ENCODE measurements at regions not wholly inside any gene's neighbourhood (a gene's known extent, or its start where the extent isn't known, plus 50 kb on each side); places are given as distances from the start of the nearest gene placed in this dataset.
"Not testable (repeated sequence)": the region's sequence is repeated elsewhere in the genome, so short reads cannot be mapped to it uniquely, and the experiment has no call there.

- Mint-ChIP-seq H3K27me3 (ENCODE audit: low read depth) (no peaks in the 10 kb centered on the region), H3K36me3 (ENCODE audit: low read depth) (no peaks in the 10 kb centered on the region)
Observed at GRCh38 chr5:90338712-90339372, 70.7 kb downstream of the CETN3 start.

GRCh38 chr5:90337449-90338052, 72.0 kb downstream of the CETN3 start:
- DNase-seq (ENCODE audit: low spot score) = no peak
- H3K36me3 Mint-ChIP-seq (ENCODE audit: low read depth) = no peaks in the 10 kb centered on the region
- H3K27me3 Mint-ChIP-seq (ENCODE audit: low read depth) = no peaks in the 10 kb centered on the region
- H3K9me3 Mint-ChIP-seq = no peaks in the 10 kb centered on the region
- H3K4me3 Mint-ChIP-seq (ENCODE audit: low read depth) = no peak overlapping the region
- H3K27ac Mint-ChIP-seq = no peak overlapping the region
- peaks cover 3% of the 10 kb centered on the region for H3K4me1 Mint-ChIP-seq (ENCODE audit: low read depth)
- intact Hi-C loops (cut with micrococcal nuclease) = no loop called here

More at GRCh38 chr5:90338712-90339372, 70.7 kb downstream of the CETN3 start:
- peaks cover 3% of the 10 kb centered on the region for H3K4me1 Mint-ChIP-seq (ENCODE audit: low read depth)
- no peaks in the 10 kb centered on the region for H3K9me3 Mint-ChIP-seq
- no peak for DNase-seq (ENCODE audit: low spot score)
- intact Hi-C loops (cut with micrococcal nuclease) = no loop called here
- H3K27ac Mint-ChIP-seq = no peak overlapping the region
- H3K4me3 Mint-ChIP-seq (ENCODE audit: low read depth) = no peak overlapping the region

GRCh38 chr5:90336752-90337151, 72.8 kb downstream of the CETN3 start:
- intact Hi-C loops (cut with micrococcal nuclease) = no loop called here
- Mint-ChIP-seq H3K27me3 (ENCODE audit: low read depth) (no peaks in the 10 kb centered on the region), H3K4me1 (ENCODE audit: low read depth) (peaks cover 3% of the 10 kb centered on the region), H3K27ac (no peak overlapping the region), H3K4me3 (ENCODE audit: low read depth) (no peak overlapping the region), H3K9me3 (no peaks in the 10 kb centered on the region), H3K36me3 (ENCODE audit: low read depth) (no peaks in the 10 kb centered on the region)
- DNase-seq (ENCODE audit: low spot score) = no peak

- no peaks in the 10 kb centered on the region for H3K36me3 Mint-ChIP-seq (ENCODE audit: low read depth)
- no peak overlapping the region for H3K4me3 Mint-ChIP-seq (ENCODE audit: low read depth)
- intact Hi-C loops (cut with micrococcal nuclease) = no loop called here
- H3K9me3 Mint-ChIP-seq = no peaks in the 10 kb centered on the region
- H3K27me3 Mint-ChIP-seq (ENCODE audit: low read depth) = no peaks in the 10 kb centered on the region
- no peak overlapping the region for H3K27ac Mint-ChIP-seq
- H3K4me1 Mint-ChIP-seq (ENCODE audit: low read depth) = peaks cover 3% of the 10 kb centered on the region
- DNase-seq (ENCODE audit: low spot score) = no peak
Observed at GRCh38 chr5:90334741-90335140, 74.8 kb downstream of the CETN3 start.

- H3K9me3 Mint-ChIP-seq = no peaks in the 10 kb centered on the region
- H3K27me3 Mint-ChIP-seq (ENCODE audit: low read depth) = no peaks in the 10 kb centered on the region
- no peak overlapping the region for H3K4me3 Mint-ChIP-seq (ENCODE audit: low read depth)
- no peaks in the 10 kb centered on the region for H3K4me1 Mint-ChIP-seq (ENCODE audit: low read depth)
- intact Hi-C loops (cut with micrococcal nuclease) = no loop called here
- no peaks in the 10 kb centered on the region for H3K36me3 Mint-ChIP-seq (ENCODE audit: low read depth)
- DNase-seq (ENCODE audit: low spot score) = no peak
- no peak overlapping the region for H3K27ac Mint-ChIP-seq
Observed at GRCh38 chr5:90329911-90330310, 79.6 kb downstream of the CETN3 start.

GRCh38 chr5:90326995-90327394, 82.6 kb downstream of the CETN3 start:
- no peak for DNase-seq (ENCODE audit: low spot score)
- no peak overlapping the region for H3K4me3 Mint-ChIP-seq (ENCODE audit: low read depth)
- H3K36me3 Mint-ChIP-seq (ENCODE audit: low read depth) = no peaks in the 10 kb centered on the region
- H3K4me1 Mint-ChIP-seq (ENCODE audit: low read depth) = no peaks in the 10 kb centered on the region
- no peak overlapping the region for H3K27ac Mint-ChIP-seq
- H3K27me3 Mint-ChIP-seq (ENCODE audit: low read depth) = no peaks in the 10 kb centered on the region
- intact Hi-C loops (cut with micrococcal nuclease) = no loop called here
- no peaks in the 10 kb centered on the region for H3K9me3 Mint-ChIP-seq

GRCh38 chr5:90325093-90325492, 84.5 kb downstream of the CETN3 start:
- no peaks in the 10 kb centered on the region for H3K36me3 Mint-ChIP-seq (ENCODE audit: low read depth)
- intact Hi-C loops (cut with micrococcal nuclease) = no loop called here
- no peak overlapping the region for H3K4me3 Mint-ChIP-seq (ENCODE audit: low read depth)
- no peak for DNase-seq (ENCODE audit: low spot score)
- H3K9me3 Mint-ChIP-seq = no peaks in the 10 kb centered on the region
- H3K4me1 Mint-ChIP-seq (ENCODE audit: low read depth) = no peaks in the 10 kb centered on the region
- H3K27me3 Mint-ChIP-seq (ENCODE audit: low read depth) = no peaks in the 10 kb centered on the region
- no peak overlapping the region for H3K27ac Mint-ChIP-seq

GRCh38 chr5:90320348-90320747, 89.2 kb downstream of the CETN3 start:
- DNase-seq (ENCODE audit: low spot score); H3K27me3 Mint-ChIP-seq (ENCODE audit: low read depth); intact Hi-C loops (cut with micrococcal nuclease); H3K27ac Mint-ChIP-seq; H3K4me3 Mint-ChIP-seq (ENCODE audit: low read depth); H3K4me1 Mint-ChIP-seq (ENCODE audit: low read depth); H3K9me3 Mint-ChIP-seq; H3K36me3 Mint-ChIP-seq (ENCODE audit: low read depth): not testable (repeated sequence)

GRCh38 chr5:90312027-90312426, 97.5 kb downstream of the CETN3 start:
- Mint-ChIP-seq H3K9me3 (no peaks in the 10 kb centered on the region), H3K27me3 (ENCODE audit: low read depth) (no peaks in the 10 kb centered on the region), H3K4me3 (ENCODE audit: low read depth) (no peak overlapping the region), H3K4me1 (ENCODE audit: low read depth) (no peaks in the 10 kb centered on the region), H3K36me3 (ENCODE audit: low read depth) (no peaks in the 10 kb centered on the region), H3K27ac (no peak overlapping the region)
- intact Hi-C loops (cut with micrococcal nuclease) = no loop called here
- DNase-seq (ENCODE audit: low spot score) = no peak

- intact Hi-C loops (cut with micrococcal nuclease) = no loop called here
- no peaks in the 10 kb centered on the region for H3K4me1 Mint-ChIP-seq (ENCODE audit: low read depth)
- no peak overlapping the region for H3K4me3 Mint-ChIP-seq (ENCODE audit: low read depth)
- no peaks in the 10 kb centered on the region for H3K9me3 Mint-ChIP-seq
- no peak for DNase-seq (ENCODE audit: low spot score)
- no peaks in the 10 kb centered on the region for H3K36me3 Mint-ChIP-seq (ENCODE audit: low read depth)
- no peaks in the 10 kb centered on the region for H3K27me3 Mint-ChIP-seq (ENCODE audit: low read depth)
- no peak overlapping the region for H3K27ac Mint-ChIP-seq
Observed at GRCh38 chr5:90311401-90311800, 98.2 kb downstream of the CETN3 start.

- no peak for DNase-seq (ENCODE audit: low spot score)
- H3K9me3 Mint-ChIP-seq = no peaks in the 10 kb centered on the region
- intact Hi-C loops (cut with micrococcal nuclease) = no loop called here
Observed at GRCh38 chr5:90308787-90309585, 100.6 kb downstream of the CETN3 start.

GRCh38 chr5:90307782-90308181, 101.8 kb downstream of the CETN3 start:
- Mint-ChIP-seq H3K27me3 (ENCODE audit: low read depth) (no peaks in the 10 kb centered on the region), H3K4me1 (ENCODE audit: low read depth) (no peaks in the 10 kb centered on the region), H3K36me3 (ENCODE audit: low read depth) (no peaks in the 10 kb centered on the region), H3K4me3 (ENCODE audit: low read depth) (no peak overlapping the region), H3K9me3 (no peaks in the 10 kb centered on the region), H3K27ac (no peak overlapping the region)
- intact Hi-C loops (cut with micrococcal nuclease) = no loop called here
- no peak for DNase-seq (ENCODE audit: low spot score)

More at GRCh38 chr5:90308787-90309585, 100.6 kb downstream of the CETN3 start:
- H3K36me3 Mint-ChIP-seq (ENCODE audit: low read depth) = no peaks in the 10 kb centered on the region
- no peak overlapping the region for H3K27ac Mint-ChIP-seq
- H3K27me3 Mint-ChIP-seq (ENCODE audit: low read depth) = no peaks in the 10 kb centered on the region
- H3K4me1 Mint-ChIP-seq (ENCODE audit: low read depth) = no peaks in the 10 kb centered on the region
- H3K4me3 Mint-ChIP-seq (ENCODE audit: low read depth) = no peak overlapping the region

GRCh38 chr5:90307322-90307721, 102.2 kb downstream of the CETN3 start:
- no peak for DNase-seq (ENCODE audit: low spot score)
- Mint-ChIP-seq H3K36me3 (ENCODE audit: low read depth) (no peaks in the 10 kb centered on the region), H3K9me3 (no peaks in the 10 kb centered on the region), H3K4me1 (ENCODE audit: low read depth) (no peaks in the 10 kb centered on the region), H3K4me3 (ENCODE audit: low read depth) (no peak overlapping the region), H3K27me3 (ENCODE audit: low read depth) (no peaks in the 10 kb centered on the region), H3K27ac (no peak overlapping the region)
- intact Hi-C loops (cut with micrococcal nuclease) = no loop called here

Data from activated T-helper 2 cell treated with anti-CD3 and anti-CD28 coated beads, Interferon-gamma antibody, Interleukin-2, Interleukin-4, amounts not matched to agents 10 μg/mL and 5 μg/mL and 100 μg/mL, durations not matched to agents 14 hours and 24 hours and 36 hours (primary cell).